ENCODE measurements at regions not wholly inside any gene's neighbourhood (a gene's known extent, or its start where the extent isn't known, plus 50 kb on each side); places are given as distances from the start of the nearest gene placed in this dataset.

DNA sequence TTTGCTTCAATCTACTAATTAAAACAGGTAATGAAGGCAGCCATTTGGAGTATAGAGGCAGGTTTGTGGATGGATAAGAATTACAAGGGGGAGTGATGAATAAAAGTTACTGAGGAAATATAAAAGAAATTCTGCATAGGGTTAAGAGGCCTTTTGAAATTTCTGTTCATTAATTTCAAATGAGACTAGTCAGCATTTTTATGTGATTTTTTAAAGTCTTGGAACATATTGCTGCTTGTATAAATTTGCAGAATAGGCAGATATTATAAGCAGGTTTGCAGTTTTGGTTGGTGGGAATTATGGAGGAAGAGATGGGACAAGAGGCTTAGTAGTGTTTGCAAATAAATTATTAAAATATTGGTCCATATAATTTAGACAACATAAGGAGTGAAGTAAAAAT, 750.4 kb upstream of the AGA start:
- no peaks in the 10 kb centered on the region for H3K36me3 ChIP-seq (ENCODE audit: control insufficient read depth in 2 of 2, insufficient read depth in 2 of 2, low read length in 1 of 2)
- TF ChIP-seq JUNB (IDR thresholded peaks at IDR 0.05), result no peak
- no peak for TF ChIP-seq GATAD2B (conservative IDR thresholded peaks at IDR 0.05; ENCODE audit: low read depth)
- no peak for TF ChIP-seq ZBED1 (IDR thresholded peaks at IDR 0.05; ENCODE audit: borderline replicate concordance)
- TF ChIP-seq, protein P1, sequence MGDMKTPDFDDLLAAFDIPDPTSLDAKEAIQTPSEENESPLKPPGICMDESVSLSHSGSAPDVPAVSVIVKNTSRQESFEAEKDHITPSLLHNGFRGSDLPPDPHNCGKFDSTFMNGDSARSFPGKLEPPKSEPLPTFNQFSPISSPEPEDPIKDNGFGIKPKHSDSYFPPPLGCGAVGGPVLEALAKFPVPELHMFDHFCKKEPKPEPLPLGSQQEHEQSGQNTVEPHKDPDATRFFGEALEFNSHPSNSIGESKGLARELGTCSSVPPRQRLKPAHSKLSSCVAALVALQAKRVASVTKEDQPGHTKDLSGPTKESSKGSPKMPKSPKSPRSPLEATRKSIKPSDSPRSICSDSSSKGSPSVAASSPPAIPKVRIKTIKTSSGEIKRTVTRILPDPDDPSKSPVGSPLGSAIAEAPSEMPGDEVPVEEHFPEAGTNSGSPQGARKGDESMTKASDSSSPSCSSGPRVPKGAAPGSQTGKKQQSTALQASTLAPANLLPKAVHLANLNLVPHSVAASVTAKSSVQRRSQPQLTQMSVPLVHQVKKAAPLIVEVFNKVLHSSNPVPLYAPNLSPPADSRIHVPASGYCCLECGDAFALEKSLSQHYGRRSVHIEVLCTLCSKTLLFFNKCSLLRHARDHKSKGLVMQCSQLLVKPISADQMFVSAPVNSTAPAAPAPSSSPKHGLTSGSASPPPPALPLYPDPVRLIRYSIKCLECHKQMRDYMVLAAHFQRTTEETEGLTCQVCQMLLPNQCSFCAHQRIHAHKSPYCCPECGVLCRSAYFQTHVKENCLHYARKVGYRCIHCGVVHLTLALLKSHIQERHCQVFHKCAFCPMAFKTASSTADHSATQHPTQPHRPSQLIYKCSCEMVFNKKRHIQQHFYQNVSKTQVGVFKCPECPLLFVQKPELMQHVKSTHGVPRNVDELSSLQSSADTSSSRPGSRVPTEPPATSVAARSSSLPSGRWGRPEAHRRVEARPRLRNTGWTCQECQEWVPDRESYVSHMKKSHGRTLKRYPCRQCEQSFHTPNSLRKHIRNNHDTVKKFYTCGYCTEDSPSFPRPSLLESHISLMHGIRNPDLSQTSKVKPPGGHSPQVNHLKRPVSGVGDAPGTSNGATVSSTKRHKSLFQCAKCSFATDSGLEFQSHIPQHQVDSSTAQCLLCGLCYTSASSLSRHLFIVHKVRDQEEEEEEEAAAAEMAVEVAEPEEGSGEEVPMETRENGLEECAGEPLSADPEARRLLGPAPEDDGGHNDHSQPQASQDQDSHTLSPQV (IDR thresholded peaks at IDR 0.05), result no peak
- no peak for TF ChIP-seq BCL11A (IDR thresholded peaks at IDR 0.05; ENCODE audit: low read depth, low read length)
- no peak for TF ChIP-seq YBX1 (IDR thresholded peaks at IDR 0.05)
- BruUV-seq (replicated peaks), result no TSS peak
- ChIA-PET CTCF (no interaction called here), SMC1A (ENCODE audit: uncharacterized antibody, unreplicated experiment) (interaction anchor here (0.7 kb wide), 1 partner anchor 130 kb away, joined by 4 read pairs; no protein-coding TSS in a partner anchor), RAD21 (ENCODE audit: unreplicated experiment) (no interaction called here), POLR2A (no interaction called here)
- H3K9me3 ChIP-seq (replicated peaks; ENCODE audit: control insufficient read depth, insufficient read depth, low read length), result no peaks in the 10 kb centered on the region
- no peaks in the 10 kb centered on the region for H3K79me2 ChIP-seq (ENCODE audit: control insufficient read depth, insufficient read depth, low read length)
- H3K27ac ChIP-seq (ENCODE audit: control insufficient read depth, insufficient read depth), result no peak overlapping the region
- no peak overlapping the region for H3K4me3 ChIP-seq
- intact Hi-C loops (cut with micrococcal nuclease; ENCODE audit: unreplicated experiment), result no loop called here
- ATAC-seq (no peak), DNase-seq (ENCODE audit: low read depth, low spot score) (no peak), FAIRE-seq (no peak)
- no peak overlapping the region for H3K9ac ChIP-seq (ENCODE audit: control insufficient read depth, insufficient read depth, low read length)
- H3K4me2 ChIP-seq (ENCODE audit: control insufficient read depth, insufficient read depth), result no peak overlapping the region
- H4K20me1 ChIP-seq (ENCODE audit: control insufficient read depth, insufficient read depth), result no peaks in the 10 kb centered on the region
- H3K4me1 ChIP-seq (ENCODE audit: control insufficient read depth, insufficient read depth, low read length), result no peaks in the 10 kb centered on the region
- no peak overlapping the region for H2AFZ ChIP-seq (ENCODE audit: control insufficient read depth, low read depth, low read length)
- in situ Hi-C loops (cut with MboI), result no loop called here
- no peaks in the 10 kb centered on the region for H3K27me3 ChIP-seq (replicated peaks in 1 of 2; ENCODE audit: control insufficient read depth in 2 of 2, insufficient read depth in 2 of 2, low read length in 1 of 2)

Measured in GM12878 (cell line).